GM19395 (cell line): ENCODE measurements at regions not wholly inside any gene's neighbourhood (a gene's known extent, or its start where the extent isn't known, plus 50 kb on each side); places are given as distances from the start of the nearest gene placed in this dataset.

Experiments used
- ATAC-seq: cut with Tn5 transposase; IDR thresholded peaks from one replicate; pipeline ENCODE4 v1.9.1; 2021; ENCODE audit warnings: mild to moderate bottlenecking, moderate library complexity; ENCODE audit not compliant: unreplicated experiment

DNA sequence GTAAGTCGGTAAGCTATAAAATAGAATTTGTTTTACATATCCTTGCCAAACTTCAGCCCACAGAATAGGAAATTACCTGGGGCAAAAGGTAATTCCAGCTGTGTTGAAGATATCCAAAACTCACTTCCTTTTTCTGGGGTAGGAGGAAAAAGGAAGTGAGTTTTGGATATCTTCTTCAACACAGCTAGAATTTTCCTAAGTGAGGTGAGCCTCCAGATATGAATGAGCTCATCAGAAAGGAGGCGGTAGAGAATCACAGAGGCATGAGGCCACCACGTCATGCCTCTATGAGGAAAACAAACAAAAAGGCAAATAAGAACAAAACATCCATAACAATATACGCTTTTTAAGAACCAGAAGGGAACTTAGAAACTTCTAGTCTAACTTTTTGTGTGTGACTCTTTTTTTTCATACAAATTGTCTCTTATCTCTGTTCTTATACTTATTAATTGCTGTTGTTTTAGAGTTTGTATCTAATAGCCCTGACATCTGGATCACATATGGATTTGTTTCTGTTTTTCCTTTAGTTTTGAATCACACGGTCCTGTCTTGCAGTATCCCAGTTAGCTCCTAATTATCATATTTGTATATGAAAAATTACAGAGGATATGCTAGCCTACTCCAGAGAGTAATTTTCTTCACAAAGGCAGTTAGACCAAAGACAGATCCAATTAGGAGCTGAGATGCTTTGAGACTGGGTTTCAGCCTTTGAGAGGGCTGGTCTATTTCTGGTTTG lies 104.5 kb downstream of the RBM43 start:
- ATAC-seq: no peak

GRCh38 chr2:151156431-151156830 lies 105.2 kb downstream of the RBM43 start:
- ATAC-seq: no peak

GRCh38 chr2:151153601-151154000 lies 108.1 kb downstream of the RBM43 start:
- no peak for ATAC-seq

DNA sequence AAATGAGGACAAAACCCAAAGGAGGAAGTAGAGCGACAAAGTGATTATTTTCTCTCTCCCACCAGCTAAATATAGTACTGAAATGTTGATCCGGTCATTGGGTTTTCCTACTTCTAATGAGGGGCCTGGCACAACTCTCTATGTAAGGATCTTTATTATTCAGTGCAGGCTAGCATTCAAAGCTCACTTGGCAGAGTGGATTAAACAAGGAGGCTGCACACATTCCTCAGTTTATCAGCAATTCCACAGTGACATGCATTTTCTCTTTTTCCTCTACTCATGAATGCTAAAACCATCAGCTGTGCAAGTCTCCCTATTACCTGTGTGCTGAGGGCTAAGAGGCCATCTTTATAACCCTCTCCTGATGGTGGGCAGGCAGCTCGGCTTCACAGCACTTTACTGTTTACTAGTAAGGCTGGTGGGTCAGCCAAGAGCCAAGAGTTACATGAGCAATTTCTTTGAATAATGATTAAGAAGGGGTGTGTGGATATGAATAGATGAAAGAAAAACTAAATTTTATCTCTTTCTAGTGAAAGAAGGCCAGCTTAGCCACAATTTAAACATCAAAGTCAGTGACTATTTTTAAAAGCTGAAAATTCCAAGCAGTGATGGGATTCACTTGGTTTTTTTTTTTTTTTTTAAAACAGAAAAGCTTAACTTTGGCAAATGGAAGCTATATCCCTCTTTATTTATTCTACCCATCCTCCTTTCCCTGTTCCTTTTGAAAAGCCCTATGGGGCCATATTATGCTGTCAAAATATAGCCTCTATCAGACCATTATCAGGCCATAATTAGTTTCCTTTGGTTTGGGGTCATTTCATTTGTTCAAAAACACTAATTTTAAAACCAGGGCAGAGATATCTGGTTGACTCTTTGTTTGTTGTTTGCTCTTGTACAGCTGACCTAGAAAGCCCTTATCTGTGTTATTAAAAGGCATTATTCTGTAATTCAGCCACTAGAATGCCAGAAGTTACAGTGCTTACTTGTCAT lies 111.0 kb downstream of the RBM43 start:
- ATAC-seq: no peak

DNA sequence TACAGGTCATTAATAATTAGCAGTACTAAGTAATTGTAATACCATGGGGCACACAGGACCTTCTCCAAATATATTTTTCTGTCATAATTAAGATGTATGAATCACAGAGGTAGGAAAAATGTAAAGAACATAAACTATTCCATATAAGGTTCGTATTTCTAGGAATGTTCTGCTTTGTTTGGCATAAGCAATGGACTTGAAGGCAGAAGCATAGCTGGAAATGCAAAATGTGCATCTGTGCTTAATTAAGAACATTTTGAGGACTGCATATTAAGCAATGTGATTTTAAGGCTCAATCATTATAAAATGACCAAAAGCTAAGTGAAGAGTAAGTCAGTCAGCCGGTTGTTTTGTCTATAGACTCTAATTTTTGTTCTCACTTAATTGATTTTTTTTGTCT lies 123.2 kb downstream of the RBM43 start:
- no peak for ATAC-seq

GRCh38 chr2:151137526-151137925 lies 124.1 kb downstream of the RBM43 start:
- no peak for ATAC-seq

GRCh38 chr2:151120011-151120410 lies 141.7 kb downstream of the RBM43 start:
- ATAC-seq: no peak

DNA sequence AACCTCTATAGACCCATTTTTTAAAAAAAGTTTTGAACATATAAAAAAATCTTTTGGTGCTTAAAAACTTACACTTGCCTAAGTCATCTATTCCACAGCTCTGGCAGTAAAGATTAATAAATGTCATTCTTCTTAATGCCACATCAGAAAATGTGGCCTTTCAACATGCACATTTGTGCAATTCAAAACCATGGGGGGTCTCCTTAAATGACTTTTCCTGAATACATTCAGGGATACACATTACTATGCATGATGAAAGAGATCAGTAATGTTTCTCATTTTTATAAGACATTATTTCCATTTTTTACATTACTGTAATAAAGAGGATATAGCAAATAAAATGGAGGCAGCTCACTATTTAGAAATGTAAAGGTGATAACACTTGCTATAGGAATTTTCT lies 142.3 kb downstream of the RBM43 start:
- no peak for ATAC-seq

DNA sequence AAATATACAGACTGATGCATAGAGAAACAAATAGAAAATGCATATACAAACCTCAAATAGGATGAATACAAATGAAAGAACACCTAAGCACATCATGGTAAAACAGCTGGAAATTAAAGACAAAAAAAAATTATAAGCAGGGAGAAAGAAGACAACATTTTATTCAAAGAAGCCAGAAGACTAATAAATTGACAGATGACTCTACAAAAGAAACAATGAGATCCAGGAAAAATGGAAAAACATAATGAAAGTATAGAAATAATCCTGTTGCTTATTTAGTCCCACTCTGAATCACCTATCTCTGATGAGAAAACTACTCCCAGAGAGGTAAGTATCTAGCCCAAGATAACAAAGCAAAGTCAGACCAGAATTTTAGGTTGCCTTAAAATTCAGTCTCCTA lies 143.4 kb downstream of the RBM43 start:
- no peak for ATAC-seq

DNA sequence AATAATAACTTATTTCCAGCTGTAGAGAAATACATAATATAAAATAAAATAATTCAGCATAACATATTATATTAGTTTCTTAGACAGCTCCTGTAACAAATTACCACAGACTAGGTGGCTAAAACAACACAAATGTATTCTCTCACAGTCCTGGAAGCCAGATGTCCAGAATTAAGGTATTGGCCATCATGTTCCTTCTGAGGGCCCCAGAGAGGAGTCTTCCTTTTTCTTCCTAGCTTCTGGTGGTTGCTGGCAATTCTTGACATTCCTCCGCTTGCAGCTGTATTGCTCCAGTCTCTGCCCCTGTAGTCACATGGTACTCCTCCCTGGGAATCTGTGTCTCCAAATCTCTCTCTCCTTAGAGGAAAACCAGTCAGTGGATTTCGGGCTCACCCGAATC lies 146.8 kb downstream of the RBM43 start:
- ATAC-seq: no peak

- ATAC-seq: no peak
Observed at GRCh38 chr2:151113318-151113717, 148.3 kb downstream of the RBM43 start.

DNA sequence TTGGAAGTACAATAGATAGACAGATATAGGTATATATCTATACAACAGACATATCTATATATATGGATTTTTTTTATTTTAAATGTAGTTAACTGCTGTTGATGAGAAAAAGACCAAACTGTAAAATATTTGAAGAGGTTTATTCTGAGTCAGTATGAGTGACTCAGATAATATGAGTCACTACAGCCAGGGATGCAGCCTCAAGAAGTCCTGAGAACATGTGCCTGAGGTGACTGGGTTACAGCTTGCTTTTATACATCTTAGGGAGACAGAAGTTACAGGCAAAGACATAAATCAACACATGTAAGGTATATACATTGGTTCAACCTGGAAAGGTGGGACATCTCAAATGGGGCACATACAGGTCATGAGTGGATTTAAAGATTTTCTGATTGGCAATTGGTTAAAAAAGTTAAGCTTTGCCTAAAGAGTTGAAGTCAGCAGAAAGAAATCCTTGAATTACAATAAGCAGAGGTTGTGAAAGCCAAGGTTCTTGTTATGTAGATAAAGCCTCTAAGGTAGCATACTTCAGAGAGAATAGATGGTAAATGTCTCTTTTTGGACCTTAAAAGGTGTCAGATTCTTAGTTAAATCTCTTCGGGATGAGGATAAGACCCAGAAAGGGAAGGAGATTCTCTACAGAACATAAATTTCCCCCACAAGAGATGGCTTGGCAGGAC lies 149.9 kb downstream of the RBM43 start:
- no peak for ATAC-seq

GRCh38 chr2:151106805-151107506 lies 154.7 kb downstream of the RBM43 start:
- ATAC-seq: no peak

DNA sequence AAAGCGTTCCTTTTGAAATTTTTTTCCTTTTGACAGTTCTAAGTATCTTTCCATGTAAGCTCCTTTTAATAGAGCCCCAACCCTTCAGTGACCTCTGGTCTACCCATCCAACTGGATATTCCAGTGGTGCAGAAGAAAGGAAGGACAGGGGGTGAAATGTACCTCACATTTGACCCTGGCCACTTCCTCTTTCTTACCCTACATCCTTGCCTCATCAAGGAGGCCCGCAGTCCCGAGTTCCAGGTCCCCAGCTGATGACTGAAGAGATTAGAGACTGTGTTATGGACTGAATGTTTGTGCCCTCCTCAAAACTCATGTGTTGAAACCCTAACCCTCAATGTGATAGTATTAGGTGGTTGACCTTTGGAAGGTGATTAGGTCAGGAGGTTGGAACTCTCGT lies 158.1 kb downstream of the RBM43 start:
- ATAC-seq: no peak

DNA sequence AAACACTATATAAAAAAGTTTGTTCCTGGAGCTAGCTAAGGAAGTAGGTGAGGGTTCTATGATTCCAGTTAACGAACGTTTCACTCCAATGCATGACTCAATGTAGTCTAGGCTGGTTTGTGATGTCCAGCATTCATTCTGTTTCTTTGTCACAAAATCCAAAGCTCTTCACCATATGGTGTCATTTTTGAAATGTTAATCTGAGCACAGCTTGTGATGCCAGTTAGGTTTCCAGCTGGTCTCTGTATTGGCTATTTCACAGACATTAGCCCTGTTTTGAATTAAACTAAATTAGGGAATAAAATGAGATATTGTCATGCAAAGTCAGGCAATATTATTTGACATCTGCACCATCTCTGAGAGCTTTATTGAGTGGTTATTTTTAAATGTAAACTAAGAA lies 159.4 kb downstream of the RBM43 start:
- no peak for ATAC-seq

DNA sequence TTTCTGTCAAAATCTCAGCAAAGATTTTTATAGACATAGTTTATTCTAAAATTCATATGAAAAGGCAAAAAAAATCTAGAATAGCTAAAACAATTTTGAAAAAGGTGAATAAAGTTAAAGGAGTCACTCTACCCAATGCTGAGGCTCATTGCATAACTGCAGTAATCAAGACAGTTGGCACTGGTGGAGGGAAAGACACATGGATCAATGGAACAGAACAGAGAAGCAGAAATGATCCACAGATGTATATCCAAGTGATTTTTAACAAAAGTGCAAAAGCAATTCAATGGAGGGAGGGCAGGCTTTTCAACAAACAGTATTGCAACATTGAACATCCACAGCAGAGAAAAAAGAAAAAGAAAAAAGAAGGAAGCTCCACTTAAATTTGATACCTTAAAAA lies 162.8 kb downstream of the RBM43 start:
- ATAC-seq: no peak

- ATAC-seq: no peak
Observed at GRCh38 chr2:151097895-151098294, 163.8 kb downstream of the RBM43 start.

DNA sequence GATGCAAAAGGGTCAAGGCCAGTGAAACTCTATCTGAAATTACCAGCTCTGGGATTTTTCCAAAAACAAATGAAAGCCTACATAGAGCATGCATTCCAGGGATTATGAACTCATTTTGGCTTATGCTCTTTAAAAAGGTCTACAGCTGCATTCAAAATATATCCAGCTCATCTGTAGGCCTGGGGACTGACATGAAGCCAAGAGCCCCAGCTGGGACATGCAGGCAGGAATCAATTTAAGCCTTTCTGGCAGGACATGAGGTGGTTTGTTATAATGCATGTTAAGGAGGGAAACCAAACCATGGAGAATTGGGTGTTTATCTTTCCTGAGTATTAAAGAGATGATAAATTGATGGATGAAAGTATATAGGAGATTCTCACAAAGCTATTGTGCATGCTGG lies 164.5 kb downstream of the RBM43 start:
- ATAC-seq: no peak

DNA sequence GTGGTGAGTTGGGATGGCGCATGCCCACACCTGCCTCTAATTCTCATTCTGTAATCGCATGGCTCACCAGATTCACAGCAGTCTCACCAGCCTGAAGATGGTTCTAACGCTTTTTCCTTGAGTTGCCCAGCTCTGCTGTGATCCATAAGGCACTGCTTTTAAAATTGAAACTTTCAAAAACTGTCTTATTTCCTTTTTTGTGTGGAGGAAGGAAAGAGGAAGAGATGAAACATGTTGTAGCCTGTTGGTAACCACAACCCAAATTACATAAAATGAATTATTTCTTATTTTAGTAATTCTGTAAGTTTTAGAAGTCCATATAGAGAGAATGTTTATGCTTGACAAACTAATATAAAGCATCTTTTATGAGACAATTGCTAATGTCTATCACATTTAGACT lies 165.4 kb downstream of the RBM43 start:
- ATAC-seq: no peak

DNA sequence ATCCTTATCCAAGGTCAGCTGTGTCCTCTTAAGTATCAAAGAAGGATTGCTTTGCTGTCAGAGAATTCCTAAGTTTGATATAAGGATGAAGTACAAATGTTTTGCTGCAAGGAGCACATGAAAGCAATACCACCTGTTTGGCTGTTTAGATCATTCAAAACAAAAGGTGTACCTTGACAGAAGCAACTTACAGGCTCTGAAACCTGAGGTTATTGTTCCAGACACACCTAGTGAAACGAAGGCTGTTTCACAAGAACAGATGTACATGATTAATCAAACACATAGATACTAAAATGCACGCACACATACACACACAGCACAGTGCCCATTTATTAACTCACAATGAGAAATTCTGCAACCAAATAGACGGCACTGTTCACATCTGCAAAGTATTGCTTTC lies 166.2 kb downstream of the RBM43 start:
- no peak for ATAC-seq

DNA sequence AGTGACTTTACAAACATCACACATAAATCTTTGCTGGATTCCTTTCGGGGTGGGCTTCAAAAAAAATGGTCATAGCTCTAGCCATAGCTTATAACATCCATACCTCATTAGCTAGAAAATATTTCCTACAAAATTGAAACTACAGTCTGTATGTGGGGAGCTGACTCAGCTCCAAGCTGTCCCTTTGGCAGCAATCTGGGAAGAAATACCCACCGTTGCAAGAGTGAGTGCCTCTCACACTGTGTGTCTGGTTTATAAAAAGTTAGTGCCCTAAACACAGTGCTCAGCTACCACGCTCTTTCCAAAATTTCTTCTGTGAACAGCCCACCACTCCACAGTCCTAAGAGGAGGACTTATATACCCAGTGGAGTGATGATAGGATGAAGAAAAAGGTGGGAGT lies 170.1 kb downstream of the RBM43 start:
- no peak for ATAC-seq
